ENCODE measurements at regions not wholly inside any gene's neighbourhood (a gene's known extent, or its start where the extent isn't known, plus 50 kb on each side); places are given as distances from the start of the nearest gene placed in this dataset.

DNA sequence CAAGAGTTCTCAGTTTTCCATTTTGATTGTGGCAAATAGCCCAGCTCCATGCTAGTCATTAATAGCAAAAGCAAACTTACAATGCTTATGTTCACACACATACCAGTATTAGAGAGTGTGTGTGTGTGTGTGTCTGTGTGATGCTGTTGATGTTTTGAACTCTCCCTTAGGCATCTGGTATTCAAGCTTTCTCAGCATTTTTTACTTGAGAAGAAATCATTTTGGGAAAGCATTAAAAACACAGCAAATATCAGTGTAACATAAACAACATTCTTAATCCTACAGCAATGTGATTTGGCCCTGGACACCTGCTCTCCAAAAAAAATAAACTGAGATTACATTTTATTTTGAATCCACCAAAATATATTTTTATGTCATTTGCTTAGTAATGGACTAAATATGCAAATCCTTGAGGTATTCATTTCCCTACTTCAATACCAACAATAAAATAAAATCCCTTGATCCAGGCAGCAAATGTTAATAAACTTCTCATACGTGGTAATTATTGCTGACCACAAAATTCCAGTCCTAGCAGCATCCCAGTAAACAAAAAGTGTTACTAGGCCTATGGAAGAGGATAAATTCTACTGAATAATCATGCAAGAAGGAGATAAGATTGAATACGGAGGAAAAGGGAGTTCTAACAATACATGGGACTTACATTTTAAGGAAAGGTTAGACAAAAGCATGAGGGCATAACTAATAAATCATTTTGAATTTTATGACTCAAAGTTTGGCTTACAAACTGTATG, 249.5 kb upstream of the CLEC14A start:
- H3K9me3 ChIP-seq = no peaks in the 10 kb centered on the region
- intact Hi-C loops (cut with DNase I) = no loop called here
- TF ChIP-seq, protein P1, sequence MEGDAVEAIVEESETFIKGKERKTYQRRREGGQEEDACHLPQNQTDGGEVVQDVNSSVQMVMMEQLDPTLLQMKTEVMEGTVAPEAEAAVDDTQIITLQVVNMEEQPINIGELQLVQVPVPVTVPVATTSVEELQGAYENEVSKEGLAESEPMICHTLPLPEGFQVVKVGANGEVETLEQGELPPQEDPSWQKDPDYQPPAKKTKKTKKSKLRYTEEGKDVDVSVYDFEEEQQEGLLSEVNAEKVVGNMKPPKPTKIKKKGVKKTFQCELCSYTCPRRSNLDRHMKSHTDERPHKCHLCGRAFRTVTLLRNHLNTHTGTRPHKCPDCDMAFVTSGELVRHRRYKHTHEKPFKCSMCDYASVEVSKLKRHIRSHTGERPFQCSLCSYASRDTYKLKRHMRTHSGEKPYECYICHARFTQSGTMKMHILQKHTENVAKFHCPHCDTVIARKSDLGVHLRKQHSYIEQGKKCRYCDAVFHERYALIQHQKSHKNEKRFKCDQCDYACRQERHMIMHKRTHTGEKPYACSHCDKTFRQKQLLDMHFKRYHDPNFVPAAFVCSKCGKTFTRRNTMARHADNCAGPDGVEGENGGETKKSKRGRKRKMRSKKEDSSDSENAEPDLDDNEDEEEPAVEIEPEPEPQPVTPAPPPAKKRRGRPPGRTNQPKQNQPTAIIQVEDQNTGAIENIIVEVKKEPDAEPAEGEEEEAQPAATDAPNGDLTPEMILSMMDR (IDR thresholded peaks at IDR 0.05) = no peak

DNA sequence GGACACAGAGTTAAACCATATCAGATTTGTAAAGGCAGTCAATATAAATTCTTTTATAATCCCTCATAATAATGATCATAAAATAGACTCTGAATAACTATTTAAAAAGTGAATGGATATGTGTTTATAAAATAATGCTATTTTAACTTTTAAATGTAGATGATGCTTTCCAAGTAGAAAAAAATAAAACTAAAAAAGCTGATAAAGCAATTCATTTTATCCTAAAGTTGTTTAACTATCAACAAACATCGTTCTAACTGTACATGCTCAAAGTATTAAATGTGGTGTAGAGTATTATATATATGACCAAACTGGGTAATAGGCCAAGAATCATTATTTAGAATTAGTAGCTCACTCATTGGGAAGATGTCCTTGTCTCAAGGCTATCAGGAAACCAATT, 248.3 kb upstream of the CLEC14A start:
- H3K27me3 ChIP-seq = no peaks in the 10 kb centered on the region
- H3K36me3 ChIP-seq = no peaks in the 10 kb centered on the region
- no peak overlapping the region for H3K9ac ChIP-seq (ENCODE audit: low read depth in 2 of 2, low read length in 2 of 2)
- no peak for DNase-seq
- intact Hi-C loops (cut with DNase I) = no loop called here
- no peaks in the 10 kb centered on the region for H3K9me3 ChIP-seq
- H3K4me3 ChIP-seq = no peak overlapping the region
- TF ChIP-seq, protein P1 (IDR thresholded peaks at IDR 0.05) = no peak
- H3K27ac ChIP-seq = no peak overlapping the region
- H3K4me1 ChIP-seq = no peaks in the 10 kb centered on the region

More for the DNA sequence above, 249.5 kb upstream of the CLEC14A start:
- Histone ChIP-seq H3K4me1 (no peaks in the 10 kb centered on the region), H3K9ac (ENCODE audit: low read depth in 2 of 2, low read length in 2 of 2) (no peak overlapping the region), H3K4me3 (no peak overlapping the region), H3K36me3 (no peaks in the 10 kb centered on the region), H3K27me3 (no peaks in the 10 kb centered on the region), H3K27ac (no peak overlapping the region)
- DNase-seq = no peak

- Histone ChIP-seq H3K4me3 (no peak overlapping the region), H3K9ac (ENCODE audit: low read depth in 2 of 2, low read length in 2 of 2) (no peak overlapping the region), H3K27ac (no peak overlapping the region), H3K27me3 (no peaks in the 10 kb centered on the region), H3K36me3 (no peaks in the 10 kb centered on the region), H3K9me3 (no peaks in the 10 kb centered on the region), H3K4me1 (no peaks in the 10 kb centered on the region)
- TF ChIP-seq, protein P1 (IDR thresholded peaks at IDR 0.05) = no peak
- no peak for DNase-seq
- intact Hi-C loops (cut with DNase I) = no loop called here
Observed at GRCh38 chr14:38502239-38502638, 246.3 kb upstream of the CLEC14A start.

GRCh38 chr14:38500125-38500524, 244.2 kb upstream of the CLEC14A start:
- no peaks in the 10 kb centered on the region for H3K27me3 ChIP-seq

DNA sequence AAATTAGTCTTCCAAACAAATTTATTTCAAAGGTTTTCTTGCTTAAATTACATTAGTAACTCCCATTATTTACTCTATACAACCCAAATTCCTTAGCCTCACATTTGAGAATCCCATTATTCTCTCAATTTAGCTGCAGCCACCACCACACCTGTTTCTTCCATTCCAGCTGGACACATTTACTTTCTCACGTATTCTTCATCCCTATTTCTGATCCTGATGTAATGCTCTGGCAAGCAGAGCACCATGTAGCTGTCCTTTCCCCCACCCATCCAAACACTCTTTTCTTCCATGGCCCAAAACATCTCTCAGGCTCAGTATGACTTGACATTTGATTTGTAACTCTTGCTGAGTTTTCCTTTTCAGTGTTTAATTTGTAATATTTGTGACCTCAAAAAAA, 240.2 kb upstream of the CLEC14A start:
- intact Hi-C loops (cut with DNase I) = no loop called here
- no peaks in the 10 kb centered on the region for H3K36me3 ChIP-seq
- H3K27me3 ChIP-seq = no peaks in the 10 kb centered on the region
- H3K27ac ChIP-seq = no peak overlapping the region
- no peaks in the 10 kb centered on the region for H3K4me1 ChIP-seq
- TF ChIP-seq, protein P1 (IDR thresholded peaks at IDR 0.05) = no peak
- no peak for DNase-seq
- H3K4me3 ChIP-seq = no peak overlapping the region
- no peak overlapping the region for H3K9ac ChIP-seq (ENCODE audit: low read depth in 2 of 2, low read length in 2 of 2)
- no peaks in the 10 kb centered on the region for H3K9me3 ChIP-seq

More at GRCh38 chr14:38500125-38500524, 244.2 kb upstream of the CLEC14A start:
- no peak overlapping the region for H3K4me3 ChIP-seq
- H3K36me3 ChIP-seq = no peaks in the 10 kb centered on the region
- intact Hi-C loops (cut with DNase I) = no loop called here
- no peak overlapping the region for H3K27ac ChIP-seq
- DNase-seq = no peak
- H3K9me3 ChIP-seq = no peaks in the 10 kb centered on the region
- H3K9ac ChIP-seq (ENCODE audit: low read depth in 2 of 2, low read length in 2 of 2) = no peak overlapping the region
- TF ChIP-seq, protein P1 (IDR thresholded peaks at IDR 0.05) = no peak
- no peaks in the 10 kb centered on the region for H3K4me1 ChIP-seq
